ENCODE measurements at regions not wholly inside any gene's neighbourhood (a gene's known extent, or its start where the extent isn't known, plus 50 kb on each side); places are given as distances from the start of the nearest gene placed in this dataset.
"Not testable (repeated sequence)": the region's sequence is repeated elsewhere in the genome, so short reads cannot be mapped to it uniquely, and the experiment has no call there.

GRCh38 chr3:4149296-4149695 lies 153.9 kb upstream of the SETMAR start:
- no peak for DNase-seq

DNA sequence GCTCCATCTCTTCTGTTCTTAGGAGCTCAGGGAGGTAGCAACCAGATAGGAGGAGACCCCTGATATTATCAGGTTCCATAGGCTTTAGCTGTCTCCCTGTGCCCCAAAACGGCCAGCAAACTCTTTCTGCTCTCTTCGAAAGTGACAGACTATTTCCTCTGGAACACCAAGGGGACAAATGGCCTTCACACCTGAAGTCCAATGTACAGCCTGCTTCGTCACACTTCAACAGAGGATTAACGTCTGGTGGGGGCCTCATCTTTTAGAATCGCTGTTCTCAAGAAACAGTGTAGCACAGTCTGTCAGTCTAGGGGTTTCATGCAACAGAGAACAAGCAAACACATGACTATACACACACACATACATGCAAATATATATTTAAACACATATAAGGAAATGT lies 152.4 kb upstream of the SETMAR start:
- DNase-seq = no peak

DNA sequence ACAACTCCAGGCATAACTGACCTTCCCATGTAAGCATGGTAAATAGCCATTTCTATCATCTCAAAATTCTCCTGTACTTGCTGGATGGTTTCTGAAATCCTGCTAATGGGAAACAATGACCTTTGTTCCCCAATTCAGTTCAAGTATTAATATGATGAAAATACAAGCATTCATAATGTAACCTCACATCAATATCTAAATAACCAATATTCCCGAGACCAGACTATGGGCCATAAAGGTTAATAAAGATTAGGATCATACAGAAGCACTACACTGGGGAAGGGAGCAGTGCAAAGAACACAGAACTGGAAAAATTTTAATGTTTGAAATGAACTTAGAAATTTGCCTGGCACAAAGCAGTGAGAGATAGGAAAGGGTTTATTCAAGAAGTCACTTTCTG lies 151.3 kb upstream of the SETMAR start:
- DNase-seq = no peak

DNA sequence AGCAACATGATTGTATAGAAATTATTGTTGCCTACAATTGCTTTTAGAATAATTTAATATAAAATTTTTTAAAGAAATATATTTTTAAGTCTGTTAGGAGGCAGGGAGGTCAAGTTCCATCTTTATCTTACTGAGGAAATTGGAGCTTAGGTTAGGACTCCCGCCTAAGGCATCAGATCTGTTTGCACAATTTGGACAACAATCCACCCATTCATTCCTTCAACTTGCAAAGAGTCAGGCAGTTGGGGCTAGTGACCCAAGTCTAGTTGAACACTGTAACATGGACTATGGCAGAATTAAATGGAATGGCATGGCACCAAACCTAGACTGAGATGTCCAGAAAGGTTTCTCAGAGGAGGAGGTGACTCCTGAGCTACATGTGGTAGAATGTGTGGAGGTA lies 149.4 kb upstream of the SETMAR start:
- DNase-seq = no peak

DNA sequence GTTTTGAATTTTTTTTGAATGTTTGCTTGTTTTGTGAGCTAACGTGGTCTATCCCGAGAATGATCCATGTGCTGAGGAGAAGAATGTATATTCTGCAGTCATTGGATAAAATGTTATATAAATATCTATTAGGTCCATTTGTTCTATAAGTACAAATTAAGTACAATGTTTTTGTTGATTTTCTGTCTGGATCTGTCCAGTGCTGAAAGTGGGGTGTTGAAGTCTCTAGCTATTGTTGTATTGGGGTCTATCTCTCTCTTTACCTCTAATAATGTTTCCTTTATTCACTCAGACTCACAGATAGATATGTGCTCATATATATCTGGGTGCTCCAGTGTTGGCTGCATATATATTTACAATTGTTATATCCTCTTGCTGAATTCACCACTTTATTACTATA lies 144.8 kb upstream of the SETMAR start:
- no peak for DNase-seq

DNA sequence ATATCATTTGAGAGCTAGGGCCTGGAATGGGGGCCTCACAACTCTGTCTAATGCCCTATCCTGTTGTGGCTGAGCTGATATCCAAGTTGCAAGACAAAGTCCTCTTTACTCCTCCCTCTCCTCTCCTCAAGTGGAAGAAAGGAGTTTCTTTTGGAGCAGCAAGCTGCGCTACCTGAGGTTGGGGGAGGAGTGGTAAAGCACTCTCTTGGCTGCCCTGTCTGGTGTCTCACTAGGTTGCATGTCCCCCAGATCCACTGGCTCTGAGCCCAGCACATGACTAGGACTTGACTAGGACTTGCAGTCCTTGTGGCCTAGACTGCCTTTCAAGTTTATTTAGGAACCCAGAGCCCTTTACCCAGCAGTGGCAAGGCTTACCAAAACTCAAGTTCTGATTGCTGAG lies 141.1 kb upstream of the SETMAR start:
- no peak for DNase-seq

DNA sequence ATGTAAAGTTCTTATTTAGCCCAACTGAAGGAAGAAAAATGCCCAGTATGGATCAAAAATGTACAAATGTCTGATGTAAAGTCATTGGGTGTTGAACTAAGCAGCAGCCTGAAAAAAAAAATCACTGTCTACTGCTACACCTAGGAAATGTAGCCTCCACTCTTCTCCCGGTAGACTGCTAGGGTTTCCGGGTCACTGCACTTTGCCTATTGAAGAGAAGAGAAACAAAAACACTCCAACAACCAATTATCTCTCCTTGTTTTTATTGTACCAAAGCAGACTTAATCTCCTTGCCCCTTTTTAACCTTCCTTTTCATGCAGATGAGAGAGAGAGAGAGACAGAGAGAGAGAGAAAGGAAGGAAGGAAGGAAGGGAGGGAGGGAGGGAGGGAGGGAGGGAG lies 140.2 kb upstream of the SETMAR start:
- peak; percentile 12 for DNase-seq

GRCh38 chr3:4166540-4166939 lies 136.6 kb upstream of the SETMAR start:
- no peak for DNase-seq

- not testable (repeated sequence) for DNase-seq
Observed at GRCh38 chr3:4167230-4167629, 135.9 kb upstream of the SETMAR start.

DNA sequence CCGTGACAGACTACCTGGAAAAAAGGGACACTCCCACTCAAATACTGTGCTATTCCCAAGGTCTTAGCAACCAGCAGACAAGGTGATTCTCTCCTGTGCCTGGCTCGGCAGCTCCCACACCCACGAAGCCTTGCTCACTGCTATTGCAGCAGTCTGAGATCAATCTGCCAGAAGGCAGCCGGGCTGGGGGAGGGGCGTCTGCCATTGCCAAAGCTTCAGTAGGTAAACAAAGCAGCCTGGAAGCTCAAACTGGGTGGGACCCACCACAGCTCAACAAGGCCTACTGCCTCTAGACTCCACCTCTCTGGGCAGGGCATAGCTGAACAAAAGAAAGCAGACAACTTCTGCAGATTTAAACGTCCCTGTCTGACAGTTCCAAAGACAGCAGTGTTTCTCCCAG lies 128.4 kb upstream of the SETMAR start:
- no peak for DNase-seq

DNA sequence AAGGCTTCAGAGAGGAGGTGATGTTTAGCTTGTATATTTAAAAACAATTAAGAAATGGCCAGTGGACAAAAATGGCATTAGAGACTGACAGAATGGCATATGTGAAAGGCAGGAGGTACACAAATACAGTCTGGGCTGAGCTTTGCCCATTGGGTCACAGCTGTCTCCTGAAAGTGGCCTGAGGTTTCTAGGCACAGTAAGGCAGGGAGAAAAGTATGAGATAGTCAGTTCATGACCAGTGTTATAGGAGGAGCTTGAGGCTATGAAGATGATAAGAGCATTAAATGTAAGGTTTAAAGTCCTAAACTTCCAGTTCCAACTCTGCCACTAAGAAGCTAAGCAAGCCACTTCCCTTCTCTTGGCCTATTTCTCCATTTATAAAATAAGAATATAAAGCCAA lies 111.2 kb upstream of the SETMAR start:
- DNase-seq = no peak

GRCh38 chr3:4195006-4195405 lies 108.2 kb upstream of the SETMAR start:
- no peak for DNase-seq

DNA sequence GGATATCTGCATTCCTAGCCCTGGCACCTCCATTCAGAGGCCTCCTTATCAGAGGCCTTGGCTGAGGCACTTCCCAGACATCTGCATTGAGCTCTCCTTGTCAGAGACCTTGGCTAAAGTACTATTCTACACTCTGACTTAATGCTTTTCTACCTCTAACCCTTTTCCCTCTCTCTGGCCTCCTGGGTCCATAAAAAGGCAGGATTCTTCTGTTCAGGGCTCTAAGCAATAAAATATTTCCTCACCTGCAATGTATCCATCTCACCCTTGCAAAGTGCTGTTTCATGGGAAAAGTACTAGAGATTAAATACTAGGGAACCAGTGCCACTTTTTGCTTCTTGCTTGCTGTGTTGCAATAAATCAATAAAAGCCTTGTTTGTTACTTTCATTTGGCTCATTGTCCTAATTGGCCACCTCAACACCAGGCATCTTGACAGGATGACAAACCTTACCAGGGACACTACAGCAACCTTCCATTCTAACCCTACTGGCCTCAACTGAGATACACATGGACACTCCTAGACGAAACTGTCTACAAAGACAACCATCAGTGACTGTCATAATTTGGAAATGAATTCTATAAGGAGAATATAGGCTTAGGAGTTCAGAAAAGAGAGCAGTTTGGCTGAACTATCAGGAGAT lies 106.5 kb upstream of the SETMAR start:
- no peak for DNase-seq

DNA sequence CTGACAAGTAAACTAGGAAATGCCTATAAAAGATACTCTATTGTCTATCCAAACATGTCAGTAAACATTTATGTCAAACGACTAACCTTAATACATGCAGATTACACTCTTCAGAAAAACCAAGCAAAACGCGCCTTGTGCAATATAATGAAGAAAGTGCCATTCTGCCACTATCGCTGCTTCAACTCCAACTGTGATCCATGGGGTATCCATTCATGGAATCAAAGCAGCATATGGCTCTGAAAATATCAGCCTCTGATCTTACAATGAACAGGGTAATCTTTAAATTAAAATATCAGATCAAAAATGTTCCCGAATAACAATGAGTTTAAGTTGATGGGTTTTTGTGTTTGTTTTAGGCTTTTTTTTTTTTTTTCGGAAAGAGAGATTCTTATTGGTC lies 105.5 kb upstream of the SETMAR start:
- no peak for DNase-seq

- DNase-seq = no peak
Observed at GRCh38 chr3:4198491-4198890, 104.7 kb upstream of the SETMAR start.

DNA sequence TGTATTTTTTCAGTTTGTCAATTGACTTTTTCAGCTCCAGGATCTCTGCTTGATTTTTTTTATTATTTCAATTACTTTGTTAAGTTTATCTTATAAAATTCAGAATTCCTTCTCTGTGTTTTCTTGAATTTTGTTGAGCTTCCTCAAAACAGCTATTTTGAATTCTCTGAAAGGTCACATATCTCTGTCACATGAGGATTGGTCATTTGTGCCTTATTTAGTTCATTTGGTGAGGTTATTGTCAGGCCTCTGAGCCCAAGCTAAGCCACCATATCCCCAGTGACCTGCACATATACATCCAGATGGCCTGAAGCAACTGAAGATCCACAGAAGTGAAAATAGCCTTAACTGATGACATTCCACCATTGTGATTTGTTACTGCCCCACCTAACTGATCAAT lies 98.4 kb upstream of the SETMAR start:
- DNase-seq = not testable (repeated sequence)

DNA sequence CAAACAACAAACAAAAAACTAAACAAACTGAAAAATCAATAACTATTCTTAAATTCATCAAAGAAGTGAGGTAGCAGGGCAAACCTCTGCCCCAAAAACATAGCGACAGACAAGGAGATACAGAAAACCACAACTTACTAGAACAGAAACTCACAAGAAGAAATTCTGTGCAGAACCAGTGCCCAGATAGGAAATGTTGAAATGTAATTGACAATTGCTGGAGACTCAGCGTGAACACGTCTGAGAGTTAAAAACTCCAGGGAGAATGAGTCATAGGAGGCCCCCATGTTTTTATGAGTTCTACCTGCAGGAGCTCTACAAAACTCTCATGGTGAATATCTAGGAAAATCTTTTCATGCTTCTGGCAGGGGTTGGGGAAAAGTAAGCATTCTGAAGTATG lies 95.5 kb upstream of the SETMAR start:
- DNase-seq = no peak

DNA sequence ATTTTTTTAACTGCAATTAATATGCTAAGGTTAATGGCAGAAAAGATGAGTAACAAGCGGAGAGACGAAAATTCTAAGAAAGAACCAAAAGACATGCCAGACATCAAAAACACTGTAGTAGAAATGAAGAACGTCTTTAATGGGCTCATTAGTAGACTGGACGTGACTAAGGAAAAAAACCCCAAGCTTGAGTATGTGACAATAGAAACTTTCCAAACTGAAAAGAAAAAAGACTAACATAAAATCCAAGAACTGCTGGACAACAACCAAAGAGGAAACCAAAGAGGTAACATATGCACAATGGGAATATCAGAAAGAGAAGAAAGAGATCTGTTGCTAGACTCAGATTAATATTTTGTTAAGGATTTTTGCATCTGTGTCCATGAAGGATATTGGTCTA lies 94.6 kb upstream of the SETMAR start:
- DNase-seq = no peak

DNA sequence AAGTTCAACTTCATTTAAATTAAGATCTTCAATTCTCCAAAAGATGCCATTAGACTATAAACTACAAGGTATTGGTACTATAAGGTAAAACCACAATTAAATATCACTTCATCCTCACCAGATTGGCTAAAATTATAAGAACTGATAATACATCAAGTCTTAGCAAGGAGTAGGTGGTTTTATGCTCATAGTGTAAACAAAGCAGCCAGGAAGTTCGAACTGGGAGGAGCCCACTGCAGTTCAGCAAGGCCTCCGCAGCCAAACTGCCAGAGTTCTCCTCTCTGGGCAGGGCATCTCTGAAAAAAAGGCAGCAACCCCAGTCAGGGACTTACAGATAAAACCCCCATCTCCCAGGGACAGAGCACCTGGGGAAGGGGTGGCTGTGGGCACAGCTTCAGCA lies 91.6 kb upstream of the SETMAR start:
- DNase-seq = no peak

DNA sequence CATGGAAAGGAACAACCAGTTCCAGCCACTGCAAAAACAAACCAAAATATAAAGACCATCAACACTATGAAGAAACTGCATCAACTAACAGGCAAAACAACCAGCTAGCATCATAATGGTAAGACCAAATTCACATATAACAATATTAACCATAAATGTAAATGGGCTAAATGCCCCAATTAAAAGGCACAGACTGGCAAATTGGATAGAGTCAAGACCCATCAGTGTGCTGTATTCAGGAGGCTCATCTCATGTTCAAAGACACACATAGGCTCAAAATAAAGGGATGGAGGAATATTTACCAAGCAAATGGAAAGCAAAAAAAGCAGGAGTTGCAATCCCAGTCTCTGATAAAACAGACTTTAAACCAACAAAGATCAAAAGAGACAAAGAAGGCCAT lies 89.7 kb upstream of the SETMAR start:
- not testable (repeated sequence) for DNase-seq

DNA sequence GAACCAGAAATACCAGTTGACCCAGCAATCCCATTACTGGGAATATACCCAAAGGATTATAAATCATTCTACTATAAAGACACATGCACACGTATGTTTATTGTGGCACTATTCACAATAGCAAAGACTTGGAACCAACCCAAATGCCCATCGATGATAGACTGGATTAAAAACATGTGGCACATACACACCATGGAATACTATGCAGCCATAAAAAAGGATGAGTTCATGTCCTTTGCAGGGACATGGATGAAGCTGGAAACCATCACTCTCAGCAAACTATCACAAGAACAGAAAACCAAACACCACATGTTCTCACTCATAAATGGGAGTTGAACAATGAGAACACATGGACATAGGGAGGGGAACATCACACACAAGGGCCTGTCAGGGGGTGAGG lies 86.2 kb upstream of the SETMAR start:
- DNase-seq = not testable (repeated sequence)

DNA sequence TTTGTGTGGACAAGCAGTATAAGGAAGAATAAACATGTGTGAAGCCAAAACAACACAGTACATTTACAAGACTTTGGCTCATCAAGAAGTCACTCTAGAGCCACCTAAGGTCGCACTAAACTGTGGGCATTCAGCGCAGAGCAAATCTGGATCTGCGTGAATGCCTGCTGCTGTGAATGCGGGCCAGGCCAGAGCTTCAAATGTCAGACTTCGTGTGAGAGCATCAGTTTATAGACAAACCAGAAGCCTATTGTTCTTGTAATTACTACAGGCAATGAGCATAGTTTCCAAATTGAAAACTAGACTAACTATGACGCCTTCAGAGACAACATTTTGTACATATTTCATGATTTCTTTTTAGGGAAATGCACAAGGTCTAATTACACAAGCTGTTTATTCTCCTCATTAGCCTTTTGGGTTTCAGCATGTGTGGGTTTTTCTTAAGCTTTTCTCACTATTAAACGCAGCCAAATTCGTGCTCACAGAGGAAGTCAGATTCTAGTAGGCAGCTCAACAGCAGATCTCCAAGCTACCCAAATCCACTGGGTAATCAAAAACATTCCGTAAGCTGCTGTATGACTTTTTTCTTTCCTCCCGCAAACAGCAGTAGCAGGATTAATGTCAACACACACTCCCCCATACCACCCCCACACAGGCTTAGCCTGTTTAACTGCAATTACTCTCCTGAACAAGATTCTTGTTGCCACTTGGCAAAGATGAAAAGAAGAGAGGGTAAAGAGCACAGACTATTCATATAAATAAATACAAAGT lies 84.5 kb upstream of the SETMAR start:
- peak; percentile 54 for DNase-seq

- no peak for DNase-seq
Observed at GRCh38 chr3:4219227-4219568, 84.0 kb upstream of the SETMAR start.

GRCh38 chr3:4220065-4220464 lies 83.1 kb upstream of the SETMAR start:
- DNase-seq = no peak
